HG02610 (cell line): ENCODE measurements at regions not wholly inside any gene's neighbourhood (a gene's known extent, or its start where the extent isn't known, plus 50 kb on each side); places are given as distances from the start of the nearest gene placed in this dataset.
"Not testable (repeated sequence)": the region's sequence is repeated elsewhere in the genome, so short reads cannot be mapped to it uniquely, and the experiment has no call there.

Source experiments
- ATAC-seq: cut with Tn5 transposase; IDR thresholded peaks from one replicate; pipeline ENCODE4 v1.9.1; 2021; ENCODE audit warnings: mild to moderate bottlenecking, moderate library complexity; ENCODE audit not compliant: unreplicated experiment

DNA sequence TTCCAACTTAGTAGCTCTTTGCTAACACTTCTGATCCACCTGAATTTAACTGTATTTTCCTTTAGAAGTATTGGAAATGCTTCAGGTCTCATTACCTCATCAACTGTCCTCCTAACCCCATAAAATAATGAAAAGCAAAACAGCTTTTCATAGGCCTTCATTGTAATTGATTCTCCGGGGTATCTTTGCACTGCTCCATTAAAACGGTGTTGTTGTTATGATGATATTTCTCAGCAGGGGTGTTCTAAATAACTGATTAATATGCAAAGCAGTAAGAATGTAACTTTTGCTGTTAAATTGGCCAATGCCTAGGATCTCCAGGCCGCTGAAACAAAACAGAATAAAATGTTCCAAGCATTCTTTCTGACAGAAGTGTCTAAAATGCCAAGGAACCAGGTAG is 1983.2 kb downstream of the EFNA5 start:
- no peak for ATAC-seq

GRCh38 chr5:105685884-105686283 is 1984.9 kb downstream of the EFNA5 start:
- no peak for ATAC-seq

DNA sequence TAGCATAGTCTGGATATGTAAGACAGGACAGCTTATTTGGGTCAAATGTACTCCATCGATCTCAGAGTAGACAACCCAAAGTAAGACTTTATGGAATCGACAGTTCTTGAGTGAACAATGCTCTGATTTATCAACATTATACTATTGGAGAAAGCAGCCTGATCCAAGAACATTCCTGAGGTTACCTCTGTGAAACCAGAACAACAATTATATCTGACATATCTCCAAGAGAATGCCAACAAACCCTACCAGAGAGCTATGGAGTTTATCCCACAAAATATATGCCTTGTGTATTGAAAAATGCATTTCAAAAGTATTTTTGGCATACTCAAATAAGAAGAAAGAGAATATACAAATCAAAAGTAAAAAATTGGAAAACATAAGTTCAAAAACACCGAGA is 1985.9 kb downstream of the EFNA5 start:
- no peak for ATAC-seq

DNA sequence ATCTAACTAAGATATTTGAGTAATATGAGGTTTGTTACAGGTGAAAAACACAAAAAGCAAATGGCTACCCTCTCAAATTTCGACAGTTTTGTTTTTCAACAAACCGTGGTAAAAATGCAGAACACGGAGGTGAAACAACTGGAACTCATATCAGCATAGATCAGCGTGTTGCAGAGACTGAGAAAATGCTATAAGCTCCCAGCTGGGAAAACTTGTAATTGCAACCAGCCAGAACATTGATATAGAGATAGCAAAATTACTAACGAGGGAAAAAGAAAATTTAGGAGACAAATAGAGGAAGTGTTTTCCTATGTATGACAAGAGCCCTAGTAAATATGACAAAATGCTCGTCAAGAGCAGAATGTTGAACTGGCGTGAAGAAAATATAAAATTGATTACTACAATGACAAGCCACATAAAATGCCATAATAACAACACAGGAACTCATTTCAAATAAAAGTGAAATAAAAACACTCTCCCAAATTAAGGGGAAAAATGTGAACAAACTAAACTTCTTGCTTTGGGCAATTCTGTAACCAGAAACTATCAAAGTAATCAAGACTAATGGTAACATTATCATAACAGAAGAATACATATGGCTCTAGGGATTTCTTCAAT is 1989.8 kb downstream of the EFNA5 start:
- ATAC-seq: no peak

GRCh38 chr5:105677291-105677690 is 1993.4 kb downstream of the EFNA5 start:
- no peak for ATAC-seq

GRCh38 chr5:105670596-105670995 is 2000.1 kb downstream of the EFNA5 start:
- ATAC-seq: no peak

DNA sequence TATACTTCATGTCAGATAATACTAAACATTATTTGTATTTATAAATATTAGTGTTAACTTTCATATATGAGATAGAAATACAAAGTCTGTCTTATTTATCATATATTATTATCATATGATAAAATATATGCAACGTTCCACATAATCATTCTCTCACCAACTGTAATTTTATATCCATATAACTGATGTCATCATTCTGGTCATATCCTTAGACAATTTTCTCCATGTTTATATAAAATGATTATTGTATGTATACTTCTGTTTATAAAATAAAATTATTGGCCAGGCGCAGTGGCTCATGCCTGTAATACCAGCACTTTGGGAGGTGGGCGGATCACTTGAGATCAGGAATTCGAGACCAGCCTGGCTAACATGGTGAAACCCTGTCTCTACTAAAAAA is 2007.1 kb downstream of the EFNA5 start:
- ATAC-seq: no peak

GRCh38 chr5:105659396-105659795 is 2011.3 kb downstream of the EFNA5 start:
- no peak for ATAC-seq

DNA sequence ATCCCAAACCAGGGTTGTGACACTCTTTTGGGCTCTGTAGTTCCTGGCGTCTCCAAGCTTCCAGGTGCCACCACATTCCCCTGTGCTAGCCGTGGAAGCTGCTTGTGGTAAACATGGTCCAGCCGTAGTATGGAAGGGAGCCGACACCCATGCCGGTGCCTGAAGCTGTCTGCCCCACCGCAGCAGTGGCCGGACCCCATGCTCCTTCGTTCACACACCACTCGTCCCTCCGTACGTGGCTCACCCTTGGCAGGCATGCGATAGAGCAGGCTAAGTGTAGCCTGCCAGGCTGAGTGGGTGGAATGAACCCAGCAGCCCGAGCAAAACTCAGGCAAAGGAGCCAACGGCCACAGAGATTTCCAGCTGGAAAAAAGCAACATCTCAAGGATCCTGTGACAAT is 2030.4 kb downstream of the EFNA5 start:
- no peak for ATAC-seq

DNA sequence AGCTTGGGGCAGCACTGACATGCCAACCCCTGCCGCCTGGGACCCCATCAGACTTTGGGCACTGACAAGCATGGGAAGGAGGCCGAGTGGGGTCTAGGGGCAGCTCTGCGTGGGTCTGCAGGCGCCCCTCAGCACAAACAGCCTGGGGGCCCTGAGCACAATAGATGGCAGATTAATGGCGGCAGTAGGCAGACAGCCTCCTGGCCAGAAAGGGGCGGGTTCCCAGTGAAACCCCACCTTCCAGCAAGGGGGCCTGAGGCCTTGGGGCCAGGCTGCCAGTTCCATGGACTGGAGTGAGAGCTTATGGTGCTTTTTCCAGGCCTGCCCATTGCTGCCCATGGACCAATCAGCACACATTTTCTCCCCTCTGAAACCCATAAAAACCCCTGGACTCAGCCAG is 2031.2 kb downstream of the EFNA5 start:
- ATAC-seq: no peak

GRCh38 chr5:105639068-105639467 is 2031.7 kb downstream of the EFNA5 start:
- no peak for ATAC-seq

GRCh38 chr5:105638437-105638836 is 2032.3 kb downstream of the EFNA5 start:
- no peak for ATAC-seq

DNA sequence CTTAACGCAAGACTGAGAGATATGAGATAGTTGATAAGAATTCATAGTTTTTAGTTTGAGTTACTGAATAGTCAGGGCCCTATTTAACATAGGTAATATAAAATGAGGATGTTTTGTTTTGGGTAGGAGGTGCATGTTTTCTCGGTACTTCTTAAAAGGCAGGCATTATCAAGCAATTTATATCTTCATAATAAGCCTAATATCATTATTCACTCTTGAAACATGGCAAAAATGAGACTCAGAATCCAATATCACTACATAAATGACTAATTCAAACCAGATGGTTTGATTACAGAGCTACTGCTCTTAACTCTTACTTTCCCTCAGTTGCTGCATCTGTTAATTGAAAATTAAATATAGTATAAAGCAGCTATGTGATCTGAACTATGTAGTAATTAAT is 2038.7 kb downstream of the EFNA5 start:
- no peak for ATAC-seq

DNA sequence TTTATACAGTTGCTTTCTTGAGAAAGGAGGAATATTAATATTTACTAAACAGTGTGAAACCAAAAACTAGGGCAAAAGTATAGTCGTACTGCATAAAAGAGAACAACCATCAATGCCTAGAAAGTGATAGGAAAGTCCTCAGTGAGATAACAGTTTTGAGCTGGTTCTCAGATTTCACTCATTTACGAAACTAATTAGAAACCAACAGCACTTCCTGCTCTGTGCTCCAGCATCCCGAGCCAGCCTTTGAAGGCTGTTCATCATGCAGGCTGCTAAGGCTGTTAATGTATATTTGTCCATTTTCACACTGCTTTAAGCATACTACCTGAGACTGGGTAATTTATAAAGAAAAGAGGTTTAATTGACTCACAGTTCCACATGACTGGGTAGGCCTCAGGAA is 2039.9 kb downstream of the EFNA5 start:
- no peak for ATAC-seq

GRCh38 chr5:105619725-105620124 is 2051.0 kb downstream of the EFNA5 start:
- ATAC-seq: no peak

DNA sequence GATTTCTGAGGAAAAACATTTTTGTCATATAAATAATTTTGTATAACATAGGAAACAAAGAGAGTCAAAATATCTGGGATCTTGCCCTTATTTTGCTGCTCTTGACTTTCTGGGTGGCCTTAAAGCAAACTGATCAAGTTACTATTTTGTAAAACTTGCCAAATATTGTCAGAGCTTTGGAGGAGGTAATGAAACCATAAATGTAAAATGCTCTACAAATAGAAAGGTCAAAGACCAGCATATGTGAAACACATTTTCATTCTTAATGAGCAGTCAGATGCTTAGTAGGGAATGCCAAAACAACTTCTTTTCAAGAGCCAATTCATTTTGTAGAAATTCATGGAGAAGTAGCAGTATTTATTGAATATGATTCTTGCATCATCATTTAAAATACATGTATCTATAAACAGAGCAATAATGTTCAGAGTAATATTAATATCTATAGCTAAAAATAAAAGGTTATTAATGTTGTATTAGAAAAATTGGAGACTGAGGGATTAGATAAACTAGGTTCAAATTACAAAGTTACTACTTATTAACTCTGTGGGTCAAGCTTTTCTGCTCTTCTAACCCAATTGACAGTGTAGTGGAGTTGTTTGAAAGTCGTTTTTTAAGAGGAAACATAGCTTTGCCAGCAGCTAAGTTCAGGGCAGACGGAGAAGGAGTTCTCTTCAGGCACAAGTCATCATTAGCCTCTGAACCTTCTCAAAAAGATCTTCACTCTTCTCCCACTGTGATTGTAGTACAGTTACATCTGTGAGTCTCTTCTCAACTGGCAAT is 2053.1 kb downstream of the EFNA5 start:
- no peak for ATAC-seq

- ATAC-seq: no peak
Observed at GRCh38 chr5:105616599-105616998, 2054.0 kb upstream of the NUDT12 start.

- not testable (repeated sequence) for ATAC-seq
Observed at GRCh38 chr5:105602406-105602805, 2039.8 kb upstream of the NUDT12 start.

DNA sequence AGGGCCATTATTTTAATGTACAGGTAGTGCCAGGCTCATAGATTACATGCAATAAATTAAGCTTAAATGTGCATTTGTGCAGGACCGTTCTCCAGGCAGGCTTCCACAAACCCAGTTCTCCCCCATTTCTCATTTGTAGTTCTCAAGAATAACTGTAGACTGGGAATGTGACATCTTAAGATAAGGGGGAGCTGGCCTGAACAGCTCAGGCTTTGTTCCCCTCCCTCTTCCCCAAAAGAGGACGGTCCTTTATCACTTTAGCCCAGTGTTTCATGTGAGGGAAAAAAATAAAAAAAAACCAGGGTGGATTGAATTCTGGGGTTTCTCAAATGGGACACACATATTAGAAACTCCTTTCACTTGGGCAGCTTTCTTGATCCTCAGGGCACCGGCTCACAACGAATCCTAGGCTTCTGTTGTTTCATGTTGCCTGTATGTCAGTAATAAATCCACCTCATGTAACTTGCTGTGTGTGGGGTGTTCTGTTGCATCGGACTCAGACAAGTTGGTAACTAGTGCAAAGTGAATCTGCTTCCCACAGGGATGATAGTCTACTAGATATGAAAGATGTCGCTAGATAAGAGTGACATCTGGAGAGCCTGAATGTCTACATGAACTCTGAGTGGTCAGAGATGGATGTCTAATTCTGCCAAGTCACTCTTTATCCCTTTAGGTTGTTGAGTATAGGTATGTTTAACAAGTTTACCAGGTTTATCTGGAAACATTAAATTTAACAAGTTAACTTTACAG is 2030.6 kb upstream of the NUDT12 start:
- no peak for ATAC-seq

DNA sequence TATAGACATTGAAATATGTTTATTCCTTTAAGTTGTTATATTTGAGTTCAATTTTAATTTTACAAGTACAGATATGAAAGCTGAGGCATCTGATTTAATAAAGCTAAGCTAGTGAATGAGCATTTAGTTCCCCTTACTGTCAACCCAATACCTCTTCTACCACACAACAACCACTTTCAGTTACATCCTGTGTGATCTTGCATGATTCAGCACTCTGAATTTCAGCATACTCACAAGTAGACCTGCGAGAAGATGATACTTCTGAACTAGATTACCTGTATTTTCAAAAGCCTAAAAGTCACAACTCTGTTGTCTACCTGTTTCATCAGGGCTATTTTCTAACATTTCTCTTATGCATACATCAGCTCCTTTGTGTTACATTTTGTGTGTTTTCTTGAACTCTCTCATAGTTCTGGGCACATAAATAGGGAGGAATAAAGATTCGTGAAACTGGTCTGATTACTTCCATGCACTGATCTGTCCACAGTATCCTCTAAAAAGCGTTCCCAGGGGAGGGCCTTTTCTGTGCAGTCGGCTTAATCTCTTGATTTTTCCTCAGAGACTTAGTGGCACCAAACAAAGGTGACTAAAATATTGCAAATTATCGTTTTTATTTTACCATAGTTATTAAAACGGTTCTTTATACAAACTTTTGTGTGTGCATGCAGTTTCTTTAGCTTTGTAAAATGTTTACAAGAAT is 2025.5 kb upstream of the NUDT12 start:
- no peak for ATAC-seq

GRCh38 chr5:105581988-105582690 is 2019.5 kb upstream of the NUDT12 start:
- ATAC-seq: no peak
